Left lung (tissue), 4 donors: ENCODE measurements at regions not wholly inside any gene's neighbourhood (a gene's known extent, or its start where the extent isn't known, plus 50 kb on each side); places are given as distances from the start of the nearest gene placed in this dataset.

Experiments
- ATAC-seq: fragments of 200-7000 bp; cut with Tn5 transposase; one replicate; pipeline ENCODE4 v1.9.1; 2020; ENCODE audit warnings: moderate library complexity
- DNase-seq, 4 donors: peaks; one replicate each; pipeline ENCODE4 v3.0.0-alpha.2; 2013 to 2020
- H3K27ac ChIP-seq, 2 donors: fragments of 200-600 bp; sonication (generic) in 1 of 2; one replicate each; pipeline versions ENCODE4 v1.5.0 to v1.8.0; 2020 to 2021
- H3K27me3 ChIP-seq, 2 donors: fragments of 200-600 bp; sonication (generic) in 1 of 2; one replicate each; pipeline versions ENCODE4 v1.5.0 to v1.8.0; 2020 to 2021
- H3K36me3 ChIP-seq, 2 donors: fragments of 200-600 bp; sonication (generic) in 1 of 2; one replicate each; pipeline versions ENCODE4 v1.5.0 to v1.8.0; 2020 to 2021
- H3K4me1 ChIP-seq, 2 donors: fragments of 200-600 bp; one replicate each; pipeline ENCODE4 v1.8.0; 2021
- H3K4me3 ChIP-seq, 2 donors: fragments of 200-600 bp; sonication (generic) in 1 of 2; one replicate each; pipeline versions ENCODE4 v1.5.0 to v1.8.0; 2020 to 2021; ENCODE audit warnings: mild to moderate bottlenecking in 1 of 2
- H3K9me3 ChIP-seq, 2 donors: fragments of 200-600 bp; sonication (generic) in 1 of 2; one replicate each; pipeline versions ENCODE4 v1.5.0 to v1.8.0; 2020 to 2021
- CTCF ChIP-seq, 2 donors: fragments of 200-600 bp; sonication (generic) in 1 of 2; IDR thresholded peaks; one replicate each; pipeline versions ENCODE4 v1.5.0 to v1.8.0; 2021; ENCODE audit warnings: antibody characterized with exemption in 2 of 2
- intact Hi-C, 2 donors: fragments of 100-400 bp; cut with DNase I; formaldehyde crosslinking; loops; one replicate each; pipeline versions ENCODE4 v1.11.2 to v1.14.2; 2022
- donor health status: DM: no; HTN: yes; CAD: no.
- donor health status: DM: no; HTN: no; CAD: no.

GRCh38 chr2:200226451-200227426, 79.8 kb upstream of the SPATS2L start:
- intact Hi-C loops, result no loop called here
- Histone ChIP-seq H3K27ac (no peak overlapping the region), H3K9me3 (no peaks in the 10 kb centered on the region), H3K36me3 (no peaks in the 10 kb centered on the region), H3K27me3 (no peaks in the 10 kb centered on the region), H3K4me3 (no peak overlapping the region), H3K4me1 (no peaks in the 10 kb centered on the region)
- TF ChIP-seq CTCF (IDR thresholded peaks at IDR 0.05), result no peak
- ATAC-seq, result peak; percentile 84
- DNase-seq, result peak in 1 of 4 donors; percentile 54

GRCh38 chr2:200230716-200231115, 75.8 kb upstream of the SPATS2L start:
- Histone ChIP-seq H3K4me3 (no peak overlapping the region), H3K36me3 (no peaks in the 10 kb centered on the region), H3K9me3 (no peaks in the 10 kb centered on the region), H3K4me1 (no peaks in the 10 kb centered on the region), H3K27me3 (no peaks in the 10 kb centered on the region), H3K27ac (no peak overlapping the region)
- intact Hi-C loops, result no loop called here
- DNase-seq (no peak), ATAC-seq (no peak)
- no peak for TF ChIP-seq CTCF (IDR thresholded peaks at IDR 0.05)

- ATAC-seq, result no peak
- Histone ChIP-seq H3K36me3 (no peaks in the 10 kb centered on the region), H3K4me3 (no peak overlapping the region), H3K4me1 (no peaks in the 10 kb centered on the region), H3K27me3 (no peaks in the 10 kb centered on the region), H3K9me3 (no peaks in the 10 kb centered on the region), H3K27ac (no peak overlapping the region)
- intact Hi-C loops, result no loop called here
- DNase-seq, result no peak
- TF ChIP-seq CTCF (IDR thresholded peaks at IDR 0.05), result no peak
Measured at GRCh38 chr2:200235533-200235932, 71.0 kb upstream of the SPATS2L start.

DNA sequence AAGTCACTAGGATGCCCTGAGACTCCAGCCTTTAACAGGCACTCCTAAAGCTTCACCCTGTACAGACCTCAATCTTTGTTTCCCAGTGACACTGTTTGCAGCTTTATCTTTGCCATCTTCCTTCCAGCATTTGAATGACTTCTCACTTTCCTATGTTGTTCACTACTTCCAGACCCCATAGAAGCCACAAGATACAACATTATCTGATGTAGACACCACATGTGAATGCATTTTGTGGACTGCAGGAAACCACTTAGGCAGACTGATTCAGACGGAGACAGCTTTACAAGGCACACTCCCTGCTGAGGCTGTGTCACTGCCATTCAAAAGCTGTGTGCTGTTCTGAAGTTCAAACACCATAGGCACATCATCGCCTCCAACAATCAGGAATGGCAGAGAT, 67.3 kb upstream of the SPATS2L start:
- no peaks in the 10 kb centered on the region for H3K36me3 ChIP-seq
- intact Hi-C loops, result no loop called here
- H3K27me3 ChIP-seq, result no peaks in the 10 kb centered on the region
- no peak overlapping the region for H3K4me3 ChIP-seq
- DNase-seq (no peak), ATAC-seq (no peak)
- H3K9me3 ChIP-seq, result no peaks in the 10 kb centered on the region
- H3K27ac ChIP-seq, result no peak overlapping the region
- TF ChIP-seq CTCF (IDR thresholded peaks at IDR 0.05), result no peak
- no peaks in the 10 kb centered on the region for H3K4me1 ChIP-seq

DNA sequence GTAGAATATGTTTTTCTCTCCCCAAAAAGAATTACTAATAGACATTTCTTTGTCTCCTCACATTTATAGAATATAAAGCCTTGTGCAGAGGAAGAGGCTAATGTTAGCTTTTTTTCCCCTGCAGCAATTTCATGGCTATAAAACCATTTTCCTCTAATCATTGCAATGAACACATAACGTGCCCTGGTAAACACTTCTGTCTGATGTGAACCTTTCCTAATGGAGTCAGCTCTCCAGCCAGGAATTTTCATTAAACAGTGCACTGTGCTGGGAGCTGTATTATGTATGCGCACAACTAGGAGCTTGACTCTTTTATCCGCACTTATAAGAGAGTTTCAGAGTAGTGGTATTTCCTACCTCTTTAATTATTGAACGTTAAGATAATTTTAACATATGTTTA, 63.9 kb upstream of the SPATS2L start:
- H3K27ac ChIP-seq, result no peak overlapping the region
- no peak for ATAC-seq
- intact Hi-C loops, result no loop called here

More for the DNA sequence above, 63.9 kb upstream of the SPATS2L start:
- no peak for DNase-seq
- H3K4me3 ChIP-seq, result no peak overlapping the region
- no peaks in the 10 kb centered on the region for H3K36me3 ChIP-seq
- H3K9me3 ChIP-seq, result no peaks in the 10 kb centered on the region
- no peaks in the 10 kb centered on the region for H3K4me1 ChIP-seq
- TF ChIP-seq CTCF (IDR thresholded peaks at IDR 0.05), result no peak
- no peaks in the 10 kb centered on the region for H3K27me3 ChIP-seq
